NT2/D1 (cell line): ENCODE measurements at regions not wholly inside any gene's neighbourhood (a gene's known extent, or its start where the extent isn't known, plus 50 kb on each side); places are given as distances from the start of the nearest gene placed in this dataset.

Source experiments
- SUZ12 ChIP-seq: IDR thresholded peaks from 2 replicates; pipeline ENCODE4 v1.6.1; 2011; ENCODE audit not compliant: insufficient read length, insufficient read depth; ENCODE audit errors: extremely low read depth
- YY1 ChIP-seq: IDR thresholded peaks from 2 replicates; pipeline ENCODE4 v1.6.1; 2011; ENCODE audit not compliant: insufficient read length, insufficient read depth
- ZNF274 ChIP-seq: IDR thresholded peaks from 2 replicates; pipeline ENCODE4 v1.6.1; 2011; ENCODE audit warnings: mild to moderate bottlenecking, low read depth, low read length

- TF ChIP-seq SUZ12 (no peak), YY1 (no peak), ZNF274 (no peak)
Observed at GRCh38 chr2:215736653-215737290, 276.6 kb downstream of the MREG start.
